DMS 273 treated with DMSO at 0.1 percent for 48 hours (cell line): ENCODE measurements at regions not wholly inside any gene's neighbourhood (a gene's known extent, or its start where the extent isn't known, plus 50 kb on each side); places are given as distances from the start of the nearest gene placed in this dataset.
"Not testable (repeated sequence)": the region's sequence is repeated elsewhere in the genome, so short reads cannot be mapped to it uniquely, and the experiment has no call there.

ENCODE experiments used
- DNase-seq: peaks from one replicate; lab custom pipeline; 2025; lab: John Stamatoyannopoulos, UW

DNA sequence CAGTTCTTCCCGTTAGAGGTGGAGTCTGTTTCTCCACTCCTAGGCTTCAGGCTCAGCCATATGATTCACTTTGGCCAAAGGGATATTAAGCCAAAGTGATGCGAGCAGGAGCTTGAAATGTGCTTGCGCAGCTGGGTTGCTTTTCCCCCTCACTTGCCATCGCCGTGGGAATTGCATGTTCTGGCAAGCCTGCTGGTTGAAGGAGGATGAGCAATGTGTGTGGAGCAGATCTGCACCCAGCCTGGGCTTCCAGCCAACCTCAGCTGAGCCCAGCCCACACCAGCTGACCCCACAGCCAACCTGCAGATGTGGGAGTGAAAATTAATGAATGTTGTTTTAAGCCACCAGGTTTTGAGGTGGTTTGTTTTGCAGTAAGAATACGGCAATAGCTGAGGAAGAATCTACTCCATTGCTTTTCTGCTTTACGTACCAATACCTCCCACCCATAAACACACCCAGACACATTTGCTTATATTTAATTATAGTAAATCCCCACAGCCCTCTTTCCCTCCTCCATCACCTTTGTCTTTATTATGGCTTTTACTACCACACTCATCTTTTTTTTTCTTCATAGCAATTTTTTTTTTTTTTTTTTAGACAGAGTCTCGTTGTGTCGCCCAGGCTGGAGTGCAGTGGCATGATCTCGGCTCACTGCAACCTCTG is 132.8 kb upstream of the FUNDC1 start:
- peak; percentile 93 for DNase-seq

DNA sequence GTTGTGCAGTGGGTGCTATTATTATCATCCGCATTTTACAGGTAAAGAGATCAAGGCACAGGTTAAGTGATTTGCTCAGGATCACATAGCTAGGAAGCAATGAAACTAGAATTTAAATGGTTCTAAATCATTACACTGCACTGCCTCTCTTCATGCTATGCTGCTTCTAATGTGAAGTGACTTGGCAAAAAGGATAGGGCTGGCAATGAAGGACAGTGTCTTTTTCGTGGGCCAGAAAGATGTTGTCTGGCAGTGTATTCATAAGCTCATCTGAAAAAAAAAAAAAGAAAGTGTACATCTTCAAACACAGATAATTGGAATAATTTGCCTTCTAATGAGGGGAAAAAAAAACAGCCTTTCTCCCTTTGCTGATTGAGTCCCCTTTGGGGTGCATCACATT is 132.2 kb upstream of the FUNDC1 start:
- no peak for DNase-seq

DNA sequence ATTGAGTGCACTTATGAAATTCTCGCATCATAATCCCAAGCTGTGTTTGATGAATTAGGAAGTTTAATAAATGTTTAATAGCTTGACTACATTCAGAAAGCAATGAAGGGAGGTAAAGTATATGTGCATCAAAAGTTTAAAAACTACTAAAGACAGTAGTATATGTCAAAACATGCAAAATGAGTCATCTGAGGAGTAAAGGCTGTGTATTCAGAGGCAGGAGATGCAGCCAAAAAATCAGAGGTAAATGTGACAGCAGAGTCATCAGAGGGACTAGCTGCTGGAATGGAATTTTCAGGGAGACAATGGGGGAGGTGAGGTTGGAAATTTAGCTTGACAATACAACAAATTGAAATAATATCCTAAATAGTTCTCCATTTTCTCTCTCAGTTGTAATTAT is 127.0 kb upstream of the FUNDC1 start:
- DNase-seq: no peak

DNA sequence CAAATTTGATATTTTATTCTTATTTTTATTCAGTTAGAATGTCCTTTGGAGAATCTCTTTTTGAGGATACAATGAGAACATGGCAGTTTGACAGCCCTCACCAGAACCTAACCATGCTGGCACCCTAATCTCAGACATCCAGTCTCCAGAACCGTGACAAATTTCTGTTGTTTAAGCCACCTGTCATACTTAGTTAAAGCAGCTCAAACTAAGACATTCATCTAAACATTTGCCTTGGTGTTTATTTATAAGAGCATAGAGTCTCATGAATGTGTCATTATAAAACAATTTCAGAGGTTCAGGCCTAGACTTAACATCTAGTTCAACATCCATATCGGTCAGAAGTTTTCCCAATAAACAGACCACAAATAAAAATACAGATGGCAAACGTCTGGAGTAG is 125.1 kb upstream of the FUNDC1 start:
- DNase-seq: no peak

DNA sequence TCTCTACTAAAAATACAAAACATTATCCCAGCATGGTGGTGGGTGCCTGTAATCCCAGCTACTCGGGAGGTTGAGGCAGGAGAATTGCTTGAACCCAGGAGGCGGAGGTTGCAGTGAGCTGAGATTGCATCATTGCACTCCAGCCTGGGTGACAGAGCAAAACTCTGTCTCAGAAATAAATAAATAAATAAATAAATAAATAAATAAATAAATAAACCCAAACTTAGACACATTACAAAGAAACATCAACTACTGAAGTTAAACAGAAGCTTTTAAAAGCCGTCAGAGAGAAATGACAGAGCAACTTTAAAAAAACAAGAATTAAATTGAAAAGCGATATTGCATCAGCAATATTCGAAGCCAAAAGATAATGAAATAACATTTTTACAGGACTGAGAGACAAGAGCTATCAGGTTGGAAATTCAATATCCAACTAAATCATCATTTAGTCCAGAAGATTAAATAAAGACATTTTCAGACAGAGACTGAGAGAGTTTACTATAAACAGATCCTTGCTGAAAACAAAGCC is 115.1 kb upstream of the FUNDC1 start:
- not testable (repeated sequence) for DNase-seq

DNA sequence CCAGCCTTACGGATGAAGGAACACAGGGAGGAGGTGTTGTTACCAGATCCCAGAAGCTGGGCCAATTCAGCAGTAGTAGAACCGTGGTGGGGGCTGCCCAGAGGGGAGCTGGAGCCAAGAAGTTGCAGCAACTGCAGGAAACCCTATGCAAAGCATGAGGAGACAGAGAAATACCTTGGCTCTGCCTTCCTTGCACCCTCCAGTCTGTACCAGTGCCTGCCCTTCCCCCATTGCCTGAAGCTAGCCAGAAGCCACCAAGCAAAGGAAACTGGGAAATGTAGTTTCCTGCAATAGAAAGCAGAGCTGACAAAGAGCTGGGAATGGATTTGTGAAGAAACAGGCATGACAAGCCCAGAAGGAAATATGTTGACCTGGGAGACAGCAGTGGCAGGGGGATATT is 108.7 kb upstream of the FUNDC1 start:
- no peak for DNase-seq

DNA sequence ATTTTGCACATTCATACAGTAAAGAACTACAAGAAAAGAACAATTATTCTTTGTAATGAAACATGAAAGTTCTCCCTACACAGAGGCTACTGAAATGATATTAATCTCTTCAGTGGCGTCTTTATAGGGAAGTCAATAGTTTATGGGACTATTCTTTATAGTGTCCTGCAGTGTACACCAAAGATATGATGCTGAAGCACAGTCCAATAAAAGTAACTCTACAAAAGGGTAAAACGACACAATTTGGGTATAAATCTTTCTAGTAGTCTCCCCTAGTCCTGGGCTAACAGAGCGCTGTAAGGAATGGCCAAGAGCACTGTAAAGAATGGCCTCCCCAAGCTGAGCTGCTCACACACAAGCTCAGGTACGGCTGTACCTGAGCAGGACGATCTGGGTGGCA is 101.1 kb upstream of the FUNDC1 start:
- no peak for DNase-seq

DNA sequence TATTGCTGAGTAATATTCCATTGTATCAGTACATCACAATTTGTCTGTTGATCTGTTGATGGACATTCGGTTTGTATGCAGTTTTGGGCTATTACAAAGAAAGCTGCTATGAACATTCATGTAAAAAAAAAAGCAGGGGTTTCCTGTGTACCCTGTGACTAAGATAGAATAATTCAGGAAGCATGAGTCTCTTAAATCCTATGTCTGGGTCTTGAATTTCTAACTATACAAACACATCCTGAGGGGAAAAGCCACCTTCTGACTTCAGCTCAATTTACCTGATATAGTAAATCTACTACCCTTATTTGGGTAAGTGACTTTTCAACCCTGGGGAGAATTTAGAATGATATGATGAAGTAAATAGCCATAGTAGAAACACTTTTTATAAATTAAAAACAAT is 94.6 kb upstream of the FUNDC1 start:
- DNase-seq: no peak

DNA sequence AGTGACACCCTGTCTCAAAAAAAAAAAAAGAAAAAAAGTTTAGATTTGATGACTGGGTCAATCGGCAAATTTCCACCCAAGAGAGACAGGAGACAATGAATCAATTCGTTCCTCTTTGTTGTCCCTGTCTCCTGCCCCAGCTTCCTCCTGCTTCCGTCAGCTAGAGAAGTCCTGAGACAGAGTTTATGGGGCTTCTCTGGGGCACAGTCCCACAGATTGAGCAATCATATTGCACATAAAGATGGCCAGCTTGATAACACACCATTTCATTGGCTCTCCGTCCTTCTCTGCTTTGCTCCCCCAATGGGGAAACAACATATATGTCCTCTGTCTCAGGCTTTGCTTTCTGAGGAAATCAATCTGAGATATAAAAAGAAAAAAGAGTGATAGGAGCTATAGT is 78.4 kb upstream of the FUNDC1 start:
- no peak for DNase-seq

DNA sequence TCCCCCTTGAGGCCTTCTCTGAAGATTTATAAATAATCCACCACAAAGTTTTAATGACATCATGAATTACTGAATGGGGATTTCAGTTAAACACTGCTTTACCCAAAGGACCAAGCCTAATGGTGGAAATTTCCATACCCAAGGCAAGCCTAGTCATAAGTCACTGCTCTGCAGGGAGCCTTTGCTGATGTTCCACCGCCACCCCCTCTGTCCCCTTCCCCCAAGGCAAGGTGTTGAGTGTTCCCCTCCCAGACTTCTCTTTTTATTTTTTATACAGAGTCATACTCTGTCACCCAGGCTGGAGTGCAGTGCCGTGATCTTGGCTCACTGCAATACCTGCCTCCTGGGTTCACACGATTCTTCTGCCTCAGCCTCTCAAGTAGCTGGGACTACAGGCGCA is 76.4 kb upstream of the FUNDC1 start:
- no peak for DNase-seq

DNA sequence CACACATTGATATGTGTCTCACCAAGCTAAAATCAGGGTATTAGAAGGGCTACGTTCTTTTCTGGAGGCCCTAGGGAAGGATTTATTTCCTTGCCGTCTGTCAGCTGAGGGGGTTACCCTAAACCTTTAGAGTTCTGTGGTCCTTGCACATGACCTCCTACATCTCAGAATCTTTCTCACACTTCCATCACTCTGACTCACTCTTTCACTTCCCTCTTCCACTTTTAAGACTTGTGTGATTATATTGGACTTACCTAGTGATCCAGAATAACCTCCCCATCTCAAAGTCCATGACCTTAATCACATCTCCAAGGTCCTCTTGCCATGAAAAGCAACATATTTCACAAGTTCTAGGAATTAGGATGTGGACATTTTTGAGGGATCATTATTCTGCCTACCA is 53.6 kb upstream of the FUNDC1 start:
- no peak for DNase-seq
